Ovary (tissue), 7 donors: ENCODE measurements at regions not wholly inside any gene's neighbourhood (a gene's known extent, or its start where the extent isn't known, plus 50 kb on each side); places are given as distances from the start of the nearest gene placed in this dataset.

Experiments
- DNase-seq, 5 donors: peaks; one replicate each; pipeline ENCODE4 v3.0.0-alpha.2; 2019 to 2020
- H3K27ac ChIP-seq, 2 donors: fragments of 200-600 bp; one replicate each; pipeline versions ENCODE4 v1.5.1 to v1.8.0; 2019 to 2022
- H3K27me3 ChIP-seq: fragments of 200-600 bp; one replicate; pipeline ENCODE4 v1.8.0; 2022
- H3K36me3 ChIP-seq: fragments of 200-600 bp; sonication (generic); one replicate; pipeline ENCODE4 v1.5.1; 2019
- H3K4me1 ChIP-seq: one replicate; pipeline ENCODE4 v1.8.1; 2013; ENCODE audit warnings: mild to moderate bottlenecking, moderate library complexity; ENCODE audit not compliant: insufficient read depth
- H3K4me3 ChIP-seq: fragments of 200-600 bp; sonication (generic); one replicate; pipeline ENCODE4 v1.5.1; 2017
- H3K9me3 ChIP-seq, 2 donors: fragments of 200-600 bp in 1 of 2; sonication (generic) in 1 of 2; one replicate each; pipeline versions ENCODE4 v1.5.1 to v1.8.1; 2013 to 2019; ENCODE audit warnings: mild to moderate bottlenecking in 1 of 2, moderate library complexity in 1 of 2
- EP300 ChIP-seq: sonication (generic); formaldehyde crosslinking; IDR thresholded peaks from one replicate; pipeline ENCODE4 v1.6.1; 2017; ENCODE audit warnings: antibody characterized with exemption
- POLR2A ChIP-seq: fragments of 450-650 bp; IDR thresholded peaks from one replicate; pipeline ENCODE4 v1.6.1; 2017; ENCODE audit warnings: antibody characterized with exemption, mild to moderate bottlenecking, moderate library complexity
- WGBS, 3 donors: extraction: QIAGEN DNeasy Blood & Tissue Kit in 1 of 3; methylation state at CpG; one replicate each; pipeline versions ENCODE4 v1.1.5 to v1.1.7; 2013 to 2017; 5-methylcytosine and 5-hydroxymethylcytosine counted together
- intact Hi-C, 4 donors: fragments of 100-400 bp; cut with DNase I; formaldehyde crosslinking; loops; one replicate each; pipeline versions ENCODE4 v1.11.0 to v1.15.1; 2022 to 2023
- TF ChIP-seq, protein P1 (sequence below), 3 donors: fragments of 450-650 bp in 2 of 3; fragments of 200-600 bp in 1 of 3; IDR thresholded peaks; one replicate each; pipeline versions ENCODE4 v1.5.1 to v1.8.0; 2016 to 2022; ENCODE audit warnings: antibody characterized with exemption in 3 of 3, mild to moderate bottlenecking in 1 of 3
- donor health status: DM: no; HTN: no; CAD: no; lungs with moderate emphysema.
- donor health status: DM: no; HTN: no; CAD: no.
- donor health status: Bipolar disorder and iron deficiency.
- donor health status: DM: no; HTN: no; CAD: no.
- donor health status: DM: yes; HTN: yes; CAD: no.

DNA sequence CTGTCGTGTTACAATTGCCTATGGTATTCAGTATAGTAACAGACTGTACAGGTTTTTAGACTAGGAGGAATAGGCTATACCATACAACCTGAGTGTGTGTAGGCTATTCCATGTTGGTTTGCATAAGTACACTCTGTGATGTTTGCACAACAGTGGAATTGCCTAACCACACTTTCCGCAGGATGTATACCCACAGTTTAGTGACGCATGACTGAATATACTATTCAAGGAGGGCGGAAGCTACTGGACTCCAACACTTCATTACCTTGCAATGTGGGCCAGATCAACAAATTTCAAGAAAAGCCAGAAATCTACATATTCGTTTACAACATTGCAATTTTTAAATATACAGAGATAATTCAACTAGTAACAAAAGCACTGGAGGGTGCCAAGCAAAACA, 317.2 kb downstream of the PDGFC start:
- no peaks in the 10 kb centered on the region for H3K9me3 ChIP-seq
- TF ChIP-seq POLR2A (no peak), EP300 (no peak)
- TF ChIP-seq, protein P1, sequence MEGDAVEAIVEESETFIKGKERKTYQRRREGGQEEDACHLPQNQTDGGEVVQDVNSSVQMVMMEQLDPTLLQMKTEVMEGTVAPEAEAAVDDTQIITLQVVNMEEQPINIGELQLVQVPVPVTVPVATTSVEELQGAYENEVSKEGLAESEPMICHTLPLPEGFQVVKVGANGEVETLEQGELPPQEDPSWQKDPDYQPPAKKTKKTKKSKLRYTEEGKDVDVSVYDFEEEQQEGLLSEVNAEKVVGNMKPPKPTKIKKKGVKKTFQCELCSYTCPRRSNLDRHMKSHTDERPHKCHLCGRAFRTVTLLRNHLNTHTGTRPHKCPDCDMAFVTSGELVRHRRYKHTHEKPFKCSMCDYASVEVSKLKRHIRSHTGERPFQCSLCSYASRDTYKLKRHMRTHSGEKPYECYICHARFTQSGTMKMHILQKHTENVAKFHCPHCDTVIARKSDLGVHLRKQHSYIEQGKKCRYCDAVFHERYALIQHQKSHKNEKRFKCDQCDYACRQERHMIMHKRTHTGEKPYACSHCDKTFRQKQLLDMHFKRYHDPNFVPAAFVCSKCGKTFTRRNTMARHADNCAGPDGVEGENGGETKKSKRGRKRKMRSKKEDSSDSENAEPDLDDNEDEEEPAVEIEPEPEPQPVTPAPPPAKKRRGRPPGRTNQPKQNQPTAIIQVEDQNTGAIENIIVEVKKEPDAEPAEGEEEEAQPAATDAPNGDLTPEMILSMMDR (IDR thresholded peaks at IDR 0.05) = no peak
- no peak overlapping the region for H3K4me3 ChIP-seq
- no peak overlapping the region for H3K27ac ChIP-seq
- DNase-seq = no peak
- intact Hi-C loops = no loop called here
- no peaks in the 10 kb centered on the region for H3K4me1 ChIP-seq
- 87 to 95% (median 92%) methylated on average over 5 of the region's 5 CpGs for WGBS, 3 donors
- H3K27me3 ChIP-seq = no peaks in the 10 kb centered on the region
- no peaks in the 10 kb centered on the region for H3K36me3 ChIP-seq

DNA sequence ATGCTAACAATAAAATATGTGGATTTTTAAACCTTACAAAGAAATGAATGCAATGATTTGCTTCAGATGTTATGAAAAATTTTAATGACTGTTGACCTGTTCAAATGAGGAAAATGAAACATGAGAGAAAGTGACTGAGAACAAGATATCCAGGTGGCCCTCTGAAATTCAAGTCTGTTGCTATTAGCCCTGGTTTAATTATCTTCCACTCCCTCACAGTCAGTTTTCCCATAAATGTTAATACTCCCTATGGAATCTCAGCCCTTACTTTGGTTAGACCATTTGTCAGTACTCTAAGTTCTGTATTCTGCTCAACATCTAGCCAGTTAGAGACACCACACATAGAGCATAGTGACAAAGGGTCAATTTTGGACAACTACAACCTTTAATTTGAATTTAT, 327.8 kb downstream of the PDGFC start:
- no peak for TF ChIP-seq POLR2A
- TF ChIP-seq, protein P1 (IDR thresholded peaks at IDR 0.05) = no peak
- TF ChIP-seq EP300 = no peak
- H3K9me3 ChIP-seq = no peaks in the 10 kb centered on the region
- intact Hi-C loops = no loop called here
- no peak for DNase-seq
- no peak overlapping the region for H3K27ac ChIP-seq
- H3K4me3 ChIP-seq = no peak overlapping the region
- no peaks in the 10 kb centered on the region for H3K27me3 ChIP-seq
- H3K4me1 ChIP-seq = peaks cover 1% of the 10 kb centered on the region
- no peaks in the 10 kb centered on the region for H3K36me3 ChIP-seq

- no peak for DNase-seq
- no peaks in the 10 kb centered on the region for H3K36me3 ChIP-seq
- H3K4me1 ChIP-seq = peaks cover 1% of the 10 kb centered on the region
- no peak overlapping the region for H3K27ac ChIP-seq
- H3K9me3 ChIP-seq = no peaks in the 10 kb centered on the region
- TF ChIP-seq EP300 (no peak), POLR2A (no peak)
- TF ChIP-seq, protein P1 (IDR thresholded peaks at IDR 0.05) = no peak
- H3K27me3 ChIP-seq = no peaks in the 10 kb centered on the region
- intact Hi-C loops = no loop called here
- whole genome bisulfite sequencing, 3 donors = 78 to 88% (median 83%) methylated on average over 3 of the region's 3 CpGs
- no peak overlapping the region for H3K4me3 ChIP-seq
Measured at GRCh38 chr4:156642161-156642560, 329.4 kb downstream of the PDGFC start.

- peaks cover 1% of the 10 kb centered on the region for H3K4me1 ChIP-seq
- 68 to 74% (median 73%) methylated on average over 4 of the region's 4 CpGs for WGBS, 3 donors
- no peak overlapping the region for H3K4me3 ChIP-seq
- H3K27me3 ChIP-seq = no peaks in the 10 kb centered on the region
- no peak overlapping the region for H3K27ac ChIP-seq
- no peaks in the 10 kb centered on the region for H3K36me3 ChIP-seq
- intact Hi-C loops = no loop called here
- H3K9me3 ChIP-seq = no peaks in the 10 kb centered on the region
- TF ChIP-seq, protein P1 (IDR thresholded peaks at IDR 0.05) = no peak
- no peak for TF ChIP-seq POLR2A
- TF ChIP-seq EP300 = no peak
- no peak for DNase-seq
Measured at GRCh38 chr4:156638925-156639605, 332.5 kb downstream of the PDGFC start.
